ENCODE measurements at regions not wholly inside any gene's neighbourhood (a gene's known extent, or its start where the extent isn't known, plus 50 kb on each side); places are given as distances from the start of the nearest gene placed in this dataset.

DNA sequence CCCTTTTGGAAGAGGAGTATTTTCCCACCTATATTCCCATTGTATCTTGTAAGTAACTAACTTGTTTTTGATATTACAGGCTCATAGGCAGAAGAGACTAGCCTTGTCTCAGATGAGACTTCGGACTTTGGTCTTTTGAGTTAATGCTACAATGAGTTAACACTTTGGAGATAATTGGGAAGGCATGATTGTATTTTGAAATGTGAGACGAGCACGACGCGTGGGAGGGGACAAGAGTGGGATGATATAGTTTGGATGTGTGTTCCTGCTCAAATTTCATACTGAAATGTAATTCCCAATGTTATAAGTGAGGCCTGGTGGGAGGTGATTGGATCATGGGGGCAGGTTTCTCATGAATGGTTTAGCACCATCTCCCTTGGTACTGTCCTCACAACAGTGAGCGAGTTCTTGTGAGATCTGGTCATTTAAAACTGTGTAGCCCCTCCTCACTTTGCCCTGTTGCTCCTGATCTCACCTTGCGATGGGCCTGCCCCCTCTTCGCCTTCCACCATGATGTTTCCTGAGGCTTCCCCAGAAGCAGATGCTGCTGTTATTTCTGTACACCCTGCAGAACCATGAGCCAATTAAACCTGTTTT, 721.5 kb upstream of the CTNND2 start:
- no peak for TF ChIP-seq CTCF (IDR thresholded peaks at IDR 0.05; ENCODE audit: insufficient read depth, missing control alignments)
- DNase-seq (ENCODE audit: insufficient read length, low spot score) = no peak
- FAIRE-seq = no peak

GRCh38 chr5:12624776-12625560, 720.7 kb upstream of the CTNND2 start:
- DNase-seq (ENCODE audit: insufficient read length, low spot score) (no peak), FAIRE-seq (no peak)
- TF ChIP-seq CTCF (IDR thresholded peaks at IDR 0.05; ENCODE audit: insufficient read depth, missing control alignments) = no peak

DNA sequence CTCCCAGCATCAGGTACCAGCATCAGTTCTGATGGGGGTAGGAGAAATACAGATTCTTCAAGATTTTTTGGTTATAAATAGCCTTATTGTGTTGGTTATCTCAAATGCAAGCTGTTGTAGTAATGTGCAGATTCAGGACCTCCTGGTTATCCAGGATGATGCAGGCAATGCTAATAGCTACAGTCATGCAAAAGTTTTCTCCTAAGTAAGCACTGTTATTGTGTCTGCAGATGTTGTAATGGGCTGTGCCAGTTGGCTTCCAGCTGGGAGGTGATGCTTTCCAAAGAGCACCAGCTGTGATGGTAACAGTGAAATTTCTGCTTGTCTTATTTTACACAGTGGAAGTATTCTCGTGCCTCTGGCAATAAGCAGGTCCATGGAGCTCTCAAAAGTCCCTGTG, 719.2 kb upstream of the CTNND2 start:
- no peak for DNase-seq (ENCODE audit: insufficient read length, low spot score)
- no peak for TF ChIP-seq CTCF (IDR thresholded peaks at IDR 0.05; ENCODE audit: insufficient read depth, missing control alignments)
- no peak for FAIRE-seq

DNA sequence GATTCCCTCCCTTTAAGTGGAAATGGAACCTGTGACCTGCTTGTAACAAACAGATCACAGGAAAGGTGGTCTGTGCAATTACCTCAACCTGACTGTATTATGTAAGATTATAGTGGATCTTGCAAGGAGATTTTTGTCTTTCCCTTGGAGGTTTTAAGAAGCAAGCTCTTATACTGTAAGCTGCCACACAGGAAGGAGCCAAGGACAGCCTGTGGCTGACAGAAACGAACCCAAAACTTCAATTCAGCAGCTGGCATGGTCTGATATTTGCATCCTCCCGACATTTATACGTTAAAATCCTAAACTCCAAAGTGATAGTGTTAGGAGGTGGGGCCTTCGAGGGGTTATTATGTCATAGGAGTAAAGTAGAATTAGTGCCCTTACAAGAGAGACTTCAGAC, 711.8 kb upstream of the CTNND2 start:
- FAIRE-seq (no peak), DNase-seq (ENCODE audit: insufficient read length, low spot score) (no peak)
- TF ChIP-seq CTCF (IDR thresholded peaks at IDR 0.05; ENCODE audit: insufficient read depth, missing control alignments) = no peak

- FAIRE-seq = no peak
Observed at GRCh38 chr5:12615141-12615820, 711.0 kb upstream of the CTNND2 start.

DNA sequence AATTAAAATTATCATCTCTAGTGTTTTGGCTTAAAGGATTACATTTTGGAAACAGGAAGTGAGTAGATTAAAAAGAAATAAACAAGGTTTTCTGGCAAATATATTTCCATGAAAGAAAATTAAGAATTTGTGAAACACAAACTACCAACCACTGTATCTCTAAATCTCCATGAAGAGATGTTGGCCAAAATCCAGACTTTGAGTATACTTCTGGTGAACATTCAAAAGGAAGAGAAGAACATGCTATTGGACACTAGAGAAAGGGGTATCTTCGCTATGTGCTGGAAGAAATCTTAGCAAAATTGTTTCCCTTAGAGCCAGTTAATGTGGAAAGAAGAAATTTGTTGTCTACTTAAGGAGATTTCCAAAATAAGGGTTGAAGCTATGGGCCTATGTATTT, 710.4 kb upstream of the CTNND2 start:
- TF ChIP-seq CTCF (IDR thresholded peaks at IDR 0.05; ENCODE audit: insufficient read depth, missing control alignments) = no peak
- DNase-seq (ENCODE audit: insufficient read length, low spot score) (no peak), FAIRE-seq (no peak)

More at GRCh38 chr5:12615141-12615820, 711.0 kb upstream of the CTNND2 start:
- TF ChIP-seq CTCF (IDR thresholded peaks at IDR 0.05; ENCODE audit: insufficient read depth, missing control alignments) = no peak
- DNase-seq (ENCODE audit: insufficient read length, low spot score) = no peak
